ENCODE measurements at regions not wholly inside any gene's neighbourhood (a gene's known extent, or its start where the extent isn't known, plus 50 kb on each side); places are given as distances from the start of the nearest gene placed in this dataset.

DNA sequence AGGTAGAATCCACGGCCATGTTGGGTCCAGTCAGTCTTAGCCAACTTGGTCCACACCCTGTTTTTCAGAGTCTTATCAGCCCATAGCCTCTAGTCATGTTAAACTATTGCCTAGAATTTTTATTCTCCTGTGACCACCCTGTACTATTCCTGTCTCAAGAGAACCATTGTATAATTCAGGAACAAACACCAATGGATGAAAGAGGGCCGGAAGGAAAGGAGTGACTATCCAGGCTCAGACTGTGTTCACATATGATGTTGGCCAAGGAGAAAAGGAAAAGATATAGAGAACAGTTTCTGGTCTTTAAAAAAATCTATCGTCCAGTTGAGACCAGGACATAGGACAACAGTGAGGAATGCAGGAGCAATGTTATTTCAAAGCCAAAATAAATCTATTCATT is 82.9 kb upstream of the SETBP1 start:
- Histone ChIP-seq H2BK12ac (ENCODE audit: low read length in 2 of 2) (peak overlapping the region; percentile 10 to 38), H2AK5ac (ENCODE audit: low read length, severe bottlenecking) (peak overlapping the region; percentile 78), H3K9me3 (ENCODE audit: control insufficient read depth, low read length) (no peaks in the 10 kb centered on the region), H4K91ac (ENCODE audit: low read length) (peak overlapping the region; percentile 68), H3K27me3 (ENCODE audit: control insufficient read depth in 1 of 2, insufficient read depth in 1 of 2, low read length in 2 of 2) (no peaks in the 10 kb centered on the region), H3K14ac (ENCODE audit: low read length in 2 of 2) (no peak overlapping the region), H2AFZ (ENCODE audit: low read depth, low read length) (no peak overlapping the region), H3K4me3 (ENCODE audit: insufficient read depth in 1 of 2, low read depth in 1 of 2, low read length in 2 of 2) (no peak overlapping the region), H2BK120ac (ENCODE audit: low read depth, low read length) (peak overlapping the region; percentile 61), H4K8ac (ENCODE audit: low read length) (no peak overlapping the region), H3K18ac (ENCODE audit: low read depth in 1 of 2, low read length in 2 of 2) (peak overlapping the region in 1 of 2 experiments; percentile 43), H3K4me2 (ENCODE audit: low read length, poor library complexity, severe bottlenecking) (no peak overlapping the region), H3K36me3 (ENCODE audit: control insufficient read depth in 1 of 2, insufficient read depth in 2 of 2, low read depth in 1 of 2, low read length in 2 of 2) (no peaks in the 10 kb centered on the region), H3K23ac (ENCODE audit: low read length in 2 of 2) (no peak overlapping the region), H3K9ac (ENCODE audit: low read length) (no peak overlapping the region), H2BK15ac (ENCODE audit: low read depth, poor library complexity, severe bottlenecking) (no peak overlapping the region), H3K4me1 (ENCODE audit: control insufficient read depth, insufficient read depth, low read depth, low read length) (peaks cover 4% of the 10 kb centered on the region), H3K79me1 (replicated peaks; ENCODE audit: low read length, poor library complexity, severe bottlenecking) (no peaks in the 10 kb centered on the region), H3K27ac (ENCODE audit: low read length, poor library complexity, severe bottlenecking) (no peak overlapping the region), H3K4ac (ENCODE audit: low read depth in 1 of 2, low read length in 2 of 2) (peak overlapping the region in 1 of 2 experiments; percentile 64), H2BK5ac (ENCODE audit: low read depth, low read length, poor library complexity, severe bottlenecking) (no peak overlapping the region)
- 100% methylated on average over 2 of the region's 3 CpGs for WGBS
- DNase-seq = no peak

DNA sequence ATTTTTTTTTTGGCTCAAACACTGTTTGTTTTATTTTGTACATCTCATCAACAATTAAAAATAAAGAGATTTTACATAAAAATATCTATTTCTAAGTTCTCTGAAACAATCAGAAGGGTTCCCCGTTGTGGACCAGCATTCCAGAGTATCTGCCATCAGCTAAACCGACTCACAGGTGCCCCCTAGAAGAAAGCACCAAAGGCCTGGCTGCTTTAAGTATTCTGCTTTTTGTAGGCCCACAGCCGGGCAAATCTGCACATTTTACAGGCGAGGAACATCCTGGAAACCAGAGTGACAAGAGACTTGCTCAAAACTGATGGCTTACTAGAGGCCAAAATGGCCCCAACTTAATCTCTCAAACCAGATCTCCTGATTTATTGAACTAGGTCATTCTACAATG is 82.2 kb upstream of the SETBP1 start:
- H3K23ac ChIP-seq (ENCODE audit: low read length in 2 of 2) = no peak overlapping the region
- H3K14ac ChIP-seq (ENCODE audit: low read length in 2 of 2) = no peak overlapping the region
- peaks cover 7% of the 10 kb centered on the region for H3K4me1 ChIP-seq (ENCODE audit: control insufficient read depth, insufficient read depth, low read depth, low read length)
- H3K18ac ChIP-seq (ENCODE audit: low read depth in 1 of 2, low read length in 2 of 2) = peak overlapping the region in 1 of 2 experiments; percentile 12
- H3K9me3 ChIP-seq (ENCODE audit: control insufficient read depth, low read length) = no peaks in the 10 kb centered on the region
- no peaks in the 10 kb centered on the region for H3K79me1 ChIP-seq (replicated peaks; ENCODE audit: low read length, poor library complexity, severe bottlenecking)
- no peak overlapping the region for H2BK15ac ChIP-seq (ENCODE audit: low read depth, poor library complexity, severe bottlenecking)
- H3K27me3 ChIP-seq (ENCODE audit: control insufficient read depth in 1 of 2, insufficient read depth in 1 of 2, low read length in 2 of 2) = no peaks in the 10 kb centered on the region
- H3K4me2 ChIP-seq (ENCODE audit: low read length, poor library complexity, severe bottlenecking) = no peak overlapping the region
- no peak for DNase-seq
- H3K4ac ChIP-seq (ENCODE audit: low read depth in 1 of 2, low read length in 2 of 2) = peak overlapping the region in 1 of 2 experiments; percentile 64
- peak overlapping the region in 1 of 2 experiments; percentile 89 for H2BK12ac ChIP-seq (ENCODE audit: low read length in 2 of 2)
- no peak overlapping the region for H3K4me3 ChIP-seq (ENCODE audit: insufficient read depth in 1 of 2, low read depth in 1 of 2, low read length in 2 of 2)
- no peak overlapping the region for H2BK5ac ChIP-seq (ENCODE audit: low read depth, low read length, poor library complexity, severe bottlenecking)
- no peak overlapping the region for H4K91ac ChIP-seq (ENCODE audit: low read length)
- H2AFZ ChIP-seq (ENCODE audit: low read depth, low read length) = no peak overlapping the region
- no peak overlapping the region for H3K27ac ChIP-seq (ENCODE audit: low read length, poor library complexity, severe bottlenecking)
- H3K9ac ChIP-seq (ENCODE audit: low read length) = no peak overlapping the region
- H4K8ac ChIP-seq (ENCODE audit: low read length) = no peak overlapping the region
- no peaks in the 10 kb centered on the region for H3K36me3 ChIP-seq (ENCODE audit: control insufficient read depth in 1 of 2, insufficient read depth in 2 of 2, low read depth in 1 of 2, low read length in 2 of 2)
- peak overlapping the region; percentile 49 for H2BK120ac ChIP-seq (ENCODE audit: low read depth, low read length)
- H2AK5ac ChIP-seq (ENCODE audit: low read length, severe bottlenecking) = peak overlapping the region; percentile 96
- 97% methylated on average over 4 of the region's 4 CpGs for WGBS

- Histone ChIP-seq H2BK120ac (ENCODE audit: low read depth, low read length) (no peak overlapping the region), H3K27me3 (ENCODE audit: control insufficient read depth in 1 of 2, insufficient read depth in 1 of 2, low read length in 2 of 2) (no peaks in the 10 kb centered on the region), H3K9me3 (ENCODE audit: control insufficient read depth, low read length) (no peaks in the 10 kb centered on the region), H2BK5ac (ENCODE audit: low read depth, low read length, poor library complexity, severe bottlenecking) (no peak overlapping the region), H4K91ac (ENCODE audit: low read length) (peak overlapping the region; percentile 25), H2AK5ac (ENCODE audit: low read length, severe bottlenecking) (no peak overlapping the region), H3K79me1 (replicated peaks; ENCODE audit: low read length, poor library complexity, severe bottlenecking) (no peaks in the 10 kb centered on the region), H3K23ac (ENCODE audit: low read length in 2 of 2) (no peak overlapping the region), H2BK15ac (ENCODE audit: low read depth, poor library complexity, severe bottlenecking) (no peak overlapping the region), H3K4me3 (ENCODE audit: insufficient read depth in 1 of 2, low read depth in 1 of 2, low read length in 2 of 2) (no peak overlapping the region), H2AFZ (ENCODE audit: low read depth, low read length) (no peak overlapping the region), H3K27ac (ENCODE audit: low read length, poor library complexity, severe bottlenecking) (peak overlapping the region; percentile 18), H2BK12ac (ENCODE audit: low read length in 2 of 2) (peak overlapping the region in 1 of 2 experiments; percentile 90), H3K4me2 (ENCODE audit: low read length, poor library complexity, severe bottlenecking) (no peak overlapping the region), H3K9ac (ENCODE audit: low read length) (no peak overlapping the region), H3K18ac (ENCODE audit: low read depth in 1 of 2, low read length in 2 of 2) (peak overlapping the region in 1 of 2 experiments; percentile 71), H4K8ac (ENCODE audit: low read length) (no peak overlapping the region), H3K4me1 (ENCODE audit: control insufficient read depth, insufficient read depth, low read depth, low read length) (peaks cover 7% of the 10 kb centered on the region), H3K4ac (ENCODE audit: low read depth in 1 of 2, low read length in 2 of 2) (peak overlapping the region in 1 of 2 experiments; percentile 64), H3K36me3 (ENCODE audit: control insufficient read depth in 1 of 2, insufficient read depth in 2 of 2, low read depth in 1 of 2, low read length in 2 of 2) (no peaks in the 10 kb centered on the region), H3K14ac (ENCODE audit: low read length in 2 of 2) (no peak overlapping the region)
- 86% methylated on average over 4 of the region's 4 CpGs for WGBS
- no peak for DNase-seq
Measured at GRCh38 chr18:44599412-44599811, 81.3 kb upstream of the SETBP1 start.

DNA sequence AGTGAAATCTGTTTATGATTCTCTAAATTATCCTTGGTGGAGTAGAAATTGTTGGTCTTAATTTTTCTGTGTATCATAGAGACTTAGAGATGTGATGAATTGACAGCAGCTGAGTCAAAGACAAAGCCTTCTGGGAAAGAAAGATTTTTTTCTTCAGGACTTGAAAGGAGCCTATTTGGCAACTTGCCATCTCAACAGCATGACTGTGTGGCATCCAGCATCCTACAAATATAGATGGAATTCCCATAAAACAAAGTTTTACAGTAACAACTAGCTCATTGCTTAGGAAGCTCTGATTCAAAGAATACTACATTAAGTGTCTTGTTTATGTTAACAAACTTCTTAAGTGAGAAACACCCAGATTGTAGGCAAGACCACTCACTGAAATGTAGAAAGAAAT is 79.2 kb upstream of the SETBP1 start:
- Histone ChIP-seq H4K8ac (ENCODE audit: low read length) (no peak overlapping the region), H3K4me2 (ENCODE audit: low read length, poor library complexity, severe bottlenecking) (no peak overlapping the region), H2AK5ac (ENCODE audit: low read length, severe bottlenecking) (no peak overlapping the region), H3K14ac (ENCODE audit: low read length in 2 of 2) (no peak overlapping the region), H3K27ac (ENCODE audit: low read length, poor library complexity, severe bottlenecking) (peak overlapping the region; percentile 92), H4K91ac (ENCODE audit: low read length) (no peak overlapping the region), H3K4me1 (ENCODE audit: control insufficient read depth, insufficient read depth, low read depth, low read length) (peaks cover 7% of the 10 kb centered on the region), H3K79me1 (replicated peaks; ENCODE audit: low read length, poor library complexity, severe bottlenecking) (no peaks in the 10 kb centered on the region), H2BK120ac (ENCODE audit: low read depth, low read length) (no peak overlapping the region), H2BK5ac (ENCODE audit: low read depth, low read length, poor library complexity, severe bottlenecking) (no peak overlapping the region), H3K4me3 (ENCODE audit: insufficient read depth in 1 of 2, low read depth in 1 of 2, low read length in 2 of 2) (no peak overlapping the region), H2AFZ (ENCODE audit: low read depth, low read length) (no peak overlapping the region), H3K9ac (ENCODE audit: low read length) (peak overlapping the region; percentile 36), H3K27me3 (ENCODE audit: control insufficient read depth in 1 of 2, insufficient read depth in 1 of 2, low read length in 2 of 2) (no peaks in the 10 kb centered on the region), H2BK12ac (ENCODE audit: low read length in 2 of 2) (no peak overlapping the region), H3K4ac (ENCODE audit: low read depth in 1 of 2, low read length in 2 of 2) (no peak overlapping the region), H3K18ac (ENCODE audit: low read depth in 1 of 2, low read length in 2 of 2) (no peak overlapping the region), H3K9me3 (ENCODE audit: control insufficient read depth, low read length) (no peaks in the 10 kb centered on the region), H2BK15ac (ENCODE audit: low read depth, poor library complexity, severe bottlenecking) (no peak overlapping the region), H3K36me3 (ENCODE audit: control insufficient read depth in 1 of 2, insufficient read depth in 2 of 2, low read depth in 1 of 2, low read length in 2 of 2) (no peaks in the 10 kb centered on the region), H3K23ac (ENCODE audit: low read length in 2 of 2) (no peak overlapping the region)
- peak; percentile 90 for DNase-seq
